Prostate gland (tissue), 2 donors: ENCODE measurements at regions not wholly inside any gene's neighbourhood (a gene's known extent, or its start where the extent isn't known, plus 50 kb on each side); places are given as distances from the start of the nearest gene placed in this dataset.

Experiments used
- DNase-seq: peaks from one replicate; pipeline ENCODE4 v3.0.0-alpha.2; 2019; ENCODE audit warnings: low spot score
- H3K27ac ChIP-seq, 2 donors: fragments of 200-600 bp; sonication (generic); 2 replicates each; pipeline ENCODE4 v1.5.1; 2017 to 2019
- H3K27me3 ChIP-seq: fragments of 200-600 bp; sonication (generic); replicated peaks from 2 replicates; pipeline ENCODE4 v1.5.1; 2019; ENCODE audit not compliant: insufficient read depth
- H3K36me3 ChIP-seq, 2 donors: fragments of 200-600 bp; sonication (generic); 1 replicate in 1 of 2; 2 replicates in 1 of 2; pipeline versions ENCODE4 v1.5.1 to v1.8.1; 2017 to 2019
- H3K4me1 ChIP-seq: fragments of 200-600 bp; sonication (generic); replicated peaks from 2 replicates; pipeline ENCODE4 v1.5.1; 2019
- H3K4me3 ChIP-seq, 2 donors: fragments of 200-600 bp; sonication (generic); 2 replicates each; pipeline ENCODE4 v1.5.1; 2017 to 2019
- H3K9me3 ChIP-seq: fragments of 200-600 bp; sonication (generic); 2 replicates; pipeline ENCODE4 v1.5.1; 2017
- CTCF ChIP-seq, 4 experiments: fragments of 200-600 bp in 2 of 4; fragments of 450-650 bp in 2 of 4; sonication (generic) in 2 of 4; IDR thresholded peaks; 1 replicate in 3 of 4; 2 replicates in 1 of 4; pipeline ENCODE4 v1.5.1; 2016 to 2019; ENCODE audit warnings: antibody characterized with exemption in 4 of 4, mild to moderate bottlenecking in 2 of 4, moderate library complexity in 2 of 4
- POLR2A ChIP-seq: fragments of 450-650 bp; IDR thresholded peaks from one replicate; pipeline ENCODE4 v1.6.1; 2016; ENCODE audit warnings: antibody characterized with exemption, mild to moderate bottlenecking
- POLR2AphosphoS5 ChIP-seq: sonication (generic); formaldehyde crosslinking; IDR thresholded peaks from one replicate; pipeline ENCODE4 v1.6.1; 2017; ENCODE audit warnings: antibody characterized with exemption
- WGBS: methylation state at CpG from one replicate; pipeline ENCODE4 v1.1.5; 2018; 5-methylcytosine and 5-hydroxymethylcytosine counted together
- intact Hi-C: fragments of 100-400 bp; cut with DNase I; formaldehyde crosslinking; loops from one replicate; pipeline ENCODE4 v1.14.2; 2022

- Histone ChIP-seq H3K36me3 (no peaks in the 10 kb centered on the region), H3K27me3 (no peaks in the 10 kb centered on the region), H3K27ac (no peak overlapping the region), H3K4me3 (no peak overlapping the region), H3K9me3 (no peaks in the 10 kb centered on the region), H3K4me1 (no peaks in the 10 kb centered on the region)
- intact Hi-C loops, result no loop called here
- no peak for TF ChIP-seq POLR2A
- TF ChIP-seq POLR2AphosphoS5, result no peak
- no peak for TF ChIP-seq CTCF (IDR thresholded peaks at IDR 0.05)
- DNase-seq, result no peak
Observed at GRCh38 chr5:158165647-158166046, 306.7 kb upstream of the CLINT1 start.

- TF ChIP-seq POLR2AphosphoS5 (no peak), CTCF (IDR thresholded peaks at IDR 0.05) (no peak), POLR2A (no peak)
- H3K9me3 ChIP-seq, result no peaks in the 10 kb centered on the region
- WGBS, result 68% methylated on average over 4 of the region's 4 CpGs
- no peaks in the 10 kb centered on the region for H3K36me3 ChIP-seq
- intact Hi-C loops, result no loop called here
- no peak for DNase-seq
- H3K4me1 ChIP-seq, result no peaks in the 10 kb centered on the region
- no peaks in the 10 kb centered on the region for H3K27me3 ChIP-seq
- H3K27ac ChIP-seq, result no peak overlapping the region
- no peak overlapping the region for H3K4me3 ChIP-seq
Observed at GRCh38 chr5:158164296-158165047, 305.5 kb upstream of the CLINT1 start.

GRCh38 chr5:158163451-158164295 is 304.7 kb upstream of the CLINT1 start:
- Histone ChIP-seq H3K9me3 (no peaks in the 10 kb centered on the region), H3K36me3 (no peaks in the 10 kb centered on the region), H3K4me3 (no peak overlapping the region), H3K27me3 (no peaks in the 10 kb centered on the region), H3K27ac (no peak overlapping the region), H3K4me1 (no peaks in the 10 kb centered on the region)
- DNase-seq, result no peak
- TF ChIP-seq CTCF (IDR thresholded peaks at IDR 0.05), result no peak
- 82% methylated on average over 9 of the region's 9 CpGs for WGBS
- intact Hi-C loops, result no loop called here

- Histone ChIP-seq H3K4me1 (no peaks in the 10 kb centered on the region), H3K27me3 (no peaks in the 10 kb centered on the region), H3K4me3 (no peak overlapping the region), H3K36me3 (no peaks in the 10 kb centered on the region), H3K9me3 (no peaks in the 10 kb centered on the region), H3K27ac (no peak overlapping the region)
- intact Hi-C loops, result no loop called here
- TF ChIP-seq POLR2A (no peak), POLR2AphosphoS5 (no peak)
- WGBS, result 35% methylated on average over 11 of the region's 11 CpGs
- DNase-seq, result no peak
Observed at GRCh38 chr5:158162479-158163034, 303.6 kb upstream of the CLINT1 start.

GRCh38 chr5:158162026-158162425 is 303.1 kb upstream of the CLINT1 start:
- no peaks in the 10 kb centered on the region for H3K27me3 ChIP-seq
- intact Hi-C loops, result no loop called here
- no peaks in the 10 kb centered on the region for H3K4me1 ChIP-seq
- no peak for DNase-seq
- WGBS, result 71% methylated on average over 5 of the region's 5 CpGs
- H3K9me3 ChIP-seq, result no peaks in the 10 kb centered on the region
- H3K36me3 ChIP-seq, result no peaks in the 10 kb centered on the region
- TF ChIP-seq CTCF (IDR thresholded peaks at IDR 0.05), result no peak
- no peak for TF ChIP-seq POLR2A
- TF ChIP-seq POLR2AphosphoS5, result no peak
- H3K4me3 ChIP-seq, result no peak overlapping the region
- H3K27ac ChIP-seq, result no peak overlapping the region
